Right kidney (tissue), 1 donor: ENCODE measurements at regions not wholly inside any gene's neighbourhood (a gene's known extent, or its start where the extent isn't known, plus 50 kb on each side); places are given as distances from the start of the nearest gene placed in this dataset.

ENCODE experiments used
- DNase-seq: peaks from one replicate; pipeline ENCODE4 v3.0.0-alpha.2; 2016

DNA sequence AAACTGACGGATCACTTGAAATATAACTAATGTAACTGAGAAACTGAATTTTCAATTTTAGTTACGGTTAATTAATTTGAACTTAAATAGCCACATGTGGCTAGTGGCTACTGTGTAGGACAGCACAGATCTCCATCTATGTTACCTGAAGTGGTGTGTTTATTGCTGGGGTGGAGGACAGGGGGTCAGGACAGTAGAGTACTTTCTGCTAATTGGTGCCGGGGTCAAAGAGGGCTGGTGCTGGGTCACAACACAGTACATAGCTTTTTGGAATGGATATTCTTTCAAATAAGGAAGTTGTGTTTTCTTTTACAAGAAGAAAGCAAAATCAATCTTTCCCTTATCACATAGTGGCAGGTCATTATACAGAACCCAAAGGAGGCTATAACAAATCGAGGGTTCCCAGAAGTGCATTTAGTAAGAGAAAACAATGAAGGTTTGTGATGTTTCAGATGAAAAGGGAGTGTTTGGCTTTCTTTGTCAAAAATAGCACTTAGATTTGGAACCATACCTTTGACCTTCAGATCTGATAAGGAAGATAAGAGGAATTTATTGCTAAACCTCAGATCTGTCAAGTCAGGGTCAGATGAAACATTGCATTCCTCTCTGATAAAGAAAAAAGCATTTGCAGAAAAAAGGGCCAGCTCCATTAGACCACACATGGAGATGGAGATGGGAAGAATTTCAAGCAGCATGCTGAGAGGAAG lies 384.5 kb downstream of the AASDHPPT start:
- no peak for DNase-seq

DNA sequence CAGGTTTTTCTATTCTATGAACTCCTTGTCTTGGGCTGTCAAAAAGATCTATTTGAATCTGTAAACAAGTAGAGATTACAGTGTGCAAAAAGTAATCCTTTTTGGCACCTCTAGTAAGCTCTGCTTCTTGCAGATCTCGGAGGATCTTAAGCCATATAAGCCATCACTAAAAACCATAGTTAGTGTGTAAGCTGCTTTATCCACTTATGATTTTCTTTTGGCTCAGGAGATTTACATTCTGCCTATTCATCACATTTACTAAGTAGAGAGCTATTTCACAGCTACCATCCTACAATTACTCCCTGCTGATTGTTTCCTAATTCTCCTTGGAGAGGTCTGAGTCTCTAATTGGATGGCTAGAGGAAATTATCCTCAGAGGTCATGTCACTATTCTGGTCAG lies 385.7 kb downstream of the AASDHPPT start:
- DNase-seq: no peak

DNA sequence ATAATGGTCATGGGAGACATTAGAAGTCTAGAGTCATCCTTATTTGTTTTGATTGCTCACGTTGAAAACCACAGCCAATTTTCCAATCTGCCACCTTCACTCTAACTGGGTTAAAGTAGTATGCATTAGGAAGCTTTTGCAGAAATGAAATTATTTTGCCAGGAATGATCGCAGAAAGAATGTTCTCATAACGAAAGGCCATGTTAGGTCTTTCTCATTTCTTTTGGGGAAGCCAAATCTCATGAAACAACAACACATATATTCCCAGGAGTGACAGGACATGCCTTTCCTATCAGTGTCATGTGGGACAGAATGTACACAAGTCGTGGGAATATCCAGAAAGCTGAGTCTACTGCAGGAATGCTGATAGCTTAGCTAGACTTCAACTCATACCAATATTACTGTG lies 386.3 kb downstream of the AASDHPPT start:
- DNase-seq: no peak

GRCh38 chr11:106464728-106465127 lies 387.3 kb downstream of the AASDHPPT start:
- DNase-seq: no peak

GRCh38 chr11:106466521-106467080 lies 389.1 kb downstream of the AASDHPPT start:
- DNase-seq: no peak

DNA sequence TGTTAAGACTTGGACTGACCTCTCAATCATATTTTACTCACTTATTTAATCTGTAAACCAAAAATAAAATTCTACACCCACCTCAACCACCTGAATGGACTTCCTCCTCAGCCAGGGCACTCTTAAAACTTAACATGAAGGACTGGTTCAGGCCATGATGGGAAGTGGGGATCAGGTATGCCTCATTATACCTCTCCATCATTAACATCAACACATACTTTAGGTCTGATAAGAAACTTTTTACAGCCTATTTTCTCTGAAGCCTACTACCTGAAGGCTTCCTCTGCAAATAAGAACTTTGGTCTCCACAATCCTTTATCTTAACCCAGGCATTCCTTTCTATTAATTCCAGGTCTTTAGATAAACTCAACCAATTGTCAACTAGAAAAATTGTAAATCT lies 390.0 kb downstream of the AASDHPPT start:
- no peak for DNase-seq

- no peak for DNase-seq
Observed at GRCh38 chr11:106468086-106468485, 390.6 kb downstream of the AASDHPPT start.

- no peak for DNase-seq
Observed at GRCh38 chr11:106468531-106468930, 391.1 kb downstream of the AASDHPPT start.

DNA sequence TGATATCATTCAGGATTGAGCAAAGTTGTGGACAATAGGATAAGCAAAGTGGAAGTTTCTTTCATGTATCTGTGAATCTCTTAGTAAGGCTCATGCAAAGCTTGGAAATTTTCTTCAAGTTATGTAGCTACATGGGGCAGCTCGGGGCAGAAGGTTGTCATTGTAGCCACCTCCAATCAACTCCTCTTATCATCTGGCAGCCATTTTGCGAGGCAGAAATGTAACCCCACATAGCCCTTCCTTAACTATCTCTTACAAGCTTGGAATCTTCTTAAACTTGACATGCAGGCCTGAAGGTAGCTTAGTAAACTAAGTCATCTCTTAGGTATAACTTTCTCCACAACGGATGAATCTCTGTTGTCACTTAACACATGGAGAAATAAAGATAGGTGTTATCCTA lies 392.8 kb downstream of the AASDHPPT start:
- no peak for DNase-seq

DNA sequence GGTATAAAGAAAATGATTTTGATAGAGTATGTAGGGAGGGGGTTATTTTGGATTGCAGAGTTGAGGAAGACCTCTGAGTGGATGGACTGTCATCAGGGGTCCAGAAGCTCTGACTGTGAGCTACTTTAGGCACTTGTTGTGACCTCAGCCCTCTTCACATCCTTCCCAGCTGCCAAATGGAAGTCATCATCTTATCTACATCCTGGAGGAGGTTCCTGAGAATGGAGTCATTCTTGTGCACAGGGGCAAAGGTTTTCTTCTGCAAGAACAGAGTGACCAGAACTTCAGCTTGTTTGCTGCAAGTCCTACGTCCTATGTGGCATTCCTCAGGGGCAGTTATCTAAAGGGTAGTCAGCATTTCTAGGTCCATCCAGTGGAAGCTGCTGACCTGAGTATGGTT lies 393.8 kb downstream of the AASDHPPT start:
- no peak for DNase-seq

- no peak for DNase-seq
Observed at GRCh38 chr11:106473089-106473722, 395.7 kb downstream of the AASDHPPT start.

GRCh38 chr11:106474274-106474673 lies 396.8 kb downstream of the AASDHPPT start:
- DNase-seq: no peak

DNA sequence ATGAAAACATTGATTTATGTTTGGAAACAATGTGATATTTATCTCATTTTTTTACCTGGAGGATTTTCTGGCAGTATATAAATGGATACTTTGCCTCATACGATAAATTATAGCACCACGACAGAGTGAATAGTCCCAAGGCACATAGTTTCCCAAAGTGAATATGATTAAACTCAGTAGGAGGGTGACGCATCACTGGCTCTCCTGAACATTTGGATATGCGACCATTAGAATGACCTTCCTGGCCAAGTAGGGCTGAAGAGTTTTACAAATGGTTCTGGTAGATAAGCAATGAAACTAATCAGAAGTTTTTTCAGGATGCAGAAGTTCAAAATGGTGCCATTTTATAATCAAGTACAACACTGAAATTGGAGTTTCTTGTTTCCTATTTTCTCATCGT lies 397.7 kb downstream of the AASDHPPT start:
- DNase-seq: no peak

- DNase-seq: no peak
Observed at GRCh38 chr11:106477776-106478175, 400.3 kb downstream of the AASDHPPT start.

- no peak for DNase-seq
Observed at GRCh38 chr11:106479646-106480045, 402.2 kb downstream of the AASDHPPT start.

GRCh38 chr11:106480581-106481190 lies 403.2 kb downstream of the AASDHPPT start:
- DNase-seq: no peak

DNA sequence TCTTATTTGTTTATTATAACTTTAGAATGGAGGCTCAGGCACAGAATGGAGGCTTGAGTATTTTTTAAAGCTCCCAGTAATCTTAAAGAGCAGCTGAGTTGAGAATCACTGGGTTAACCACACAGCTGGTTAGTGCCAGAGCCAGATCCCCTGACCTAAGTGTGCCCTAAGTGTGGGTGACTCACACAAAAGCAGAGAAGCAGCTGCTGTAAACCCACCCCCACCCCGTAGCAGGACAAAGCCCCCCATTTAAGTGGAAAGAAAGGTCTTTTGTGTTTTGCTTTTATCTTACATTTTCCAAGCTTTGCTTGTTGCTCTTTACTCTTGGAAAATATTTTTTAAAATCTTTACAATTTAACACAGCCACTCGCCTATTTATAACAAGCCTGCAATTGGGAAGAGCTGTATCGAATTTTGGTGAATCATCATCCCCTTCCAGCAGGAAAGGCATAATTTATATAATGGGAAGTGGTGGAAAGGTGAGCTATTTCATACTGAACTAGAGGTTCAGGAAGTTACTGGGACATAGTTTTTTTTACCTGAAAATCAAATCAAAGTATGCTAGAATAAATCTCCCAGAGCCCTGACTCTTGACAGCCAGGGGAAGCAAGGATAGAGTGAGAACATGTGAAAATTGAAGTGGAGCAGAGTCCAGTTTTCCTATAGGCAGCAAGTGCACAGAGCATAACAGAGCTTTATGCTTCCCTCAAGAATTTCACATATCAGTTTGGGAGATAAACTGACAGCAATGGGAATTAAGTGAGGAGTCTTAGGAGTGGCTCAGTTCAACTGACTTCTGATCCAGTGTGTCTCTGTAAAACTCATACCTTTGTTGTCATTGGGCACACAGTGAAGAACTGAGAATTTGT lies 405.7 kb downstream of the AASDHPPT start:
- DNase-seq: no peak

DNA sequence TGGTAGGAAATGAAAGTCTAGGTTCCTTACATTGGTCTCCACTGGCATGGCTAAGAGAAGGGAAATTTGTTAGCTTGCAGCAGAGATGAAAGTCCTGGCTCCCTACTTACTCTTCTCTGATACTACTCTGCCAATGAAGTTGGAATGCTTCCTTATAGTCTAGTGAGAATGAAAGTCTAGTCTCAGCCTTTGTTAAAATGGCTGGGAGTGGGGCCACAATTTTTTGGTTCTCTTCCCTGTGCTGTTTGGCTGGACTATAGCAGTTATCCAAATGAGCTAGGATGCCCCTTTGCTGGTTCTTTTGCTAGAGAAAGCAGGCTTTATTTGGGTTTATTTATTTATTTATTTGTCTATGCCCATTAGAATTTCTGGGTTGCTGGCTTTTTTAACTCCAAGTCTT lies 414.3 kb downstream of the AASDHPPT start:
- no peak for DNase-seq

DNA sequence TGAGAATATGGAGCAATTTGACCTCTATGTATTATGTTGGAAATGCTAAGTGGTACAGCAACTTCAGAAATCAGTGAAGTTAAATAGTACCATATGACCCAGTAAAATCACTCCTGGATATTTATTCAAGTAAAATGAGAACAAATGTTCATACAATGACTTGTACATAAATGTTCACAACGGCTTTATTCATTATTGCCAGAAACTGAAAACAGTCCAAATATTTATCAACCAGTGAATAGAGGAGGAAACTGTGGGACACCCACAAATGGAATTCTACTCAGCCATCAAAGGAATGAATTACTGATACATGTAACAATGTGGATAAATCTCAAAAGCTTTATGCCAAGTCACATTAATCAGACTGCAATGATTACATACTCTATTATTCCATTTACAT lies 416.3 kb downstream of the AASDHPPT start:
- no peak for DNase-seq

- DNase-seq: no peak
Observed at GRCh38 chr11:106495046-106495445, 417.6 kb downstream of the AASDHPPT start.

GRCh38 chr11:106496677-106497076 lies 419.2 kb downstream of the AASDHPPT start:
- DNase-seq: no peak

GRCh38 chr11:106497321-106497720 lies 419.9 kb downstream of the AASDHPPT start:
- DNase-seq: no peak

DNA sequence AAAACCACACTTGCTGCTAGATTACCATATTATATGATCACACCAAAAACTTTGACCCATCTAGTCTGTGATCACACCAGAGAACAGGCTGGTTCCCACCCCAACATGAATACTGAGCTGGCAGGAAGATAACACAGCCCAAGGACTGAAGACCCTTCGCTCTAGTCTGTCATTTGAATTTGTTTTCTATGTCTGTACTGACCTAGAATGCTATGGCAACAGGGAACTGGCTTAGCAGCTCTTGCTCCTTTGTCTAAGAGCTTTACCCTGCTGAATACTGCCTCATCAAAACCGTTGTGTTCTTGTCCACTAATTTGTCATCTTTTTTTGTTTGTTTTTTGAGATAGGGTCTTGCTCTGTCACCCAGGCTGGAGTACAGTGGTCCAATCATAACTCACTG lies 420.4 kb downstream of the AASDHPPT start:
- no peak for DNase-seq
